Adrenal gland (tissue), 9 donors: ENCODE measurements at regions not wholly inside any gene's neighbourhood (a gene's known extent, or its start where the extent isn't known, plus 50 kb on each side); places are given as distances from the start of the nearest gene placed in this dataset.

Experiments
- DNase-seq, 7 donors: peaks; one replicate each; pipeline ENCODE4 v3.0.0-alpha.2; 2019 to 2020
- H3K27ac ChIP-seq, 5 donors: fragments of 200-600 bp; sonication (generic) in 4 of 5; 1 replicate in 3 of 5; 2 replicates in 2 of 5; pipeline versions ENCODE4 v1.5.1 to v1.8.0; 2016 to 2020; ENCODE audit warnings: mild to moderate bottlenecking in 1 of 5
- H3K27me3 ChIP-seq: fragments of 200-600 bp; 2 replicates; pipeline ENCODE4 v1.8.0; 2021
- H3K36me3 ChIP-seq, 2 donors: fragments of 200-600 bp; replicated peaks in 1 of 2; 1 replicate in 1 of 2; 2 replicates in 1 of 2; pipeline versions ENCODE4 v1.5.1 to v1.8.0; 2018 to 2022
- H3K4me1 ChIP-seq, 2 donors: fragments of 200-600 bp; replicated peaks in 1 of 2; 1 replicate in 1 of 2; 2 replicates in 1 of 2; pipeline versions ENCODE4 v1.5.1 to v1.8.0; 2018 to 2021
- H3K4me3 ChIP-seq, 4 donors: fragments of 200-600 bp; sonication (generic) in 3 of 4; one replicate each; pipeline ENCODE4 v1.5.1; 2016 to 2018
- H3K9me3 ChIP-seq, 3 donors: fragments of 200-600 bp; sonication (generic) in 1 of 3; replicated peaks in 1 of 3; 1 replicate in 2 of 3; 2 replicates in 1 of 3; pipeline versions ENCODE4 v1.5.1 to v1.8.0; 2016 to 2021
- POLR2A ChIP-seq, 2 donors: fragments of 450-650 bp; IDR thresholded peaks; one replicate each; pipeline ENCODE4 v1.6.1; 2017; ENCODE audit warnings: antibody characterized with exemption in 2 of 2, mild to moderate bottlenecking in 2 of 2, moderate library complexity in 1 of 2
- WGBS, 4 donors: extraction: QIAGEN DNeasy Blood & Tissue Kit in 2 of 4; methylation state at CpG; one replicate each; pipeline versions ENCODE4 v1.1.5 to v1.1.7; 2013 to 2017; 5-methylcytosine and 5-hydroxymethylcytosine counted together
- intact Hi-C, 2 donors: fragments of 100-400 bp; cut with DNase I; formaldehyde crosslinking; loops; one replicate each; pipeline versions ENCODE4 v1.14.1 to v1.15.0; 2022 to 2023
- TF ChIP-seq, protein P1 (sequence below), 6 experiments: fragments of 450-650 bp in 4 of 6; fragments of 200-600 bp in 2 of 6; sonication (generic) in 1 of 6; IDR thresholded peaks; 1 replicate in 5 of 6; 2 replicates in 1 of 6; pipeline versions ENCODE4 v1.5.1 to v1.8.0; 2016 to 2021; ENCODE audit warnings: antibody characterized with exemption in 6 of 6, mild to moderate bottlenecking in 2 of 6, moderate library complexity in 1 of 6
- donor health status: healthy with polysubstance abuse.
- donor health status: Bipolar disorder and iron deficiency.
- donor health status: DM: yes; HTN: yes; CAD: no.
- donor health status: DM: no; HTN: no; CAD: no.
- donor health status: DM: no; HTN: no; CAD: no.

DNA sequence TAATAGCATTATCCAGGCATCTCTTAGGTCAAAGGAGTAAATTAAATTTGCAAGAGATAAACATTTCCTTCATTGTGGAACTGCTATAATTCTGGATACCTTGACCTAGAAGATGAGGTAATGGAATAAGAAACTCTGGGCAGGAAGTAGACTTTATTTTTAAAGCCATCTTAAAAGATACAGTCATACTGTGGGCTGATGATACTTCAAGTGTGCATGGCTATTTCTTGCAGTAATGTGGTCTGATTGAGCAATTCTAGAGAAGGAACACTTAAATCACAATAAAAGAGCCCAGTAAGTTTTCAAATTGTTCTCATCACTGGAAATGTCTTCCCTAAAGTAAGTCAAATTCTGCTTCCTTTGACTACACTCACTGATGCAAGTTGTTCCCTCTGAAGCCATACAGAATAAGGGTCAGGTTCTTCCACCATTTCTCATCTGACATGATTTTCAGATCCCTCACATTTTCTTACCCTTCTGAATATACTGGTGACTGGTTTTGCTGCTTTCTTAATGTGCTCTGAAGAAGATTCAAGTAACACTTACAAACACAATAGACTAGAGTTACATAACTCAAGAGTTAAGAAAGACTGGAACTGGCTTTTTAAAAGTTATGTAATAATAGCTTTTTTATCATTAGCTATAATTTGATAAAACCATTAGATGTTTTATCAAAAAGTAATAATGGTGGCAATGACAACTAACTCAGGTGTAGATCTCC is 62.6 kb upstream of the TMEM244 start:
- Histone ChIP-seq H3K4me1 (no peaks in the 10 kb centered on the region), H3K36me3 (no peaks in the 10 kb centered on the region), H3K4me3 (no peak overlapping the region), H3K9me3 (no peaks in the 10 kb centered on the region), H3K27me3 (no peaks in the 10 kb centered on the region), H3K27ac (no peak overlapping the region)
- no peak for DNase-seq
- intact Hi-C loops = no loop called here
- no peak for TF ChIP-seq POLR2A (IDR thresholded peaks at IDR 0.05)
- TF ChIP-seq, protein P1, sequence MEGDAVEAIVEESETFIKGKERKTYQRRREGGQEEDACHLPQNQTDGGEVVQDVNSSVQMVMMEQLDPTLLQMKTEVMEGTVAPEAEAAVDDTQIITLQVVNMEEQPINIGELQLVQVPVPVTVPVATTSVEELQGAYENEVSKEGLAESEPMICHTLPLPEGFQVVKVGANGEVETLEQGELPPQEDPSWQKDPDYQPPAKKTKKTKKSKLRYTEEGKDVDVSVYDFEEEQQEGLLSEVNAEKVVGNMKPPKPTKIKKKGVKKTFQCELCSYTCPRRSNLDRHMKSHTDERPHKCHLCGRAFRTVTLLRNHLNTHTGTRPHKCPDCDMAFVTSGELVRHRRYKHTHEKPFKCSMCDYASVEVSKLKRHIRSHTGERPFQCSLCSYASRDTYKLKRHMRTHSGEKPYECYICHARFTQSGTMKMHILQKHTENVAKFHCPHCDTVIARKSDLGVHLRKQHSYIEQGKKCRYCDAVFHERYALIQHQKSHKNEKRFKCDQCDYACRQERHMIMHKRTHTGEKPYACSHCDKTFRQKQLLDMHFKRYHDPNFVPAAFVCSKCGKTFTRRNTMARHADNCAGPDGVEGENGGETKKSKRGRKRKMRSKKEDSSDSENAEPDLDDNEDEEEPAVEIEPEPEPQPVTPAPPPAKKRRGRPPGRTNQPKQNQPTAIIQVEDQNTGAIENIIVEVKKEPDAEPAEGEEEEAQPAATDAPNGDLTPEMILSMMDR (IDR thresholded peaks at IDR 0.05) = no peak

DNA sequence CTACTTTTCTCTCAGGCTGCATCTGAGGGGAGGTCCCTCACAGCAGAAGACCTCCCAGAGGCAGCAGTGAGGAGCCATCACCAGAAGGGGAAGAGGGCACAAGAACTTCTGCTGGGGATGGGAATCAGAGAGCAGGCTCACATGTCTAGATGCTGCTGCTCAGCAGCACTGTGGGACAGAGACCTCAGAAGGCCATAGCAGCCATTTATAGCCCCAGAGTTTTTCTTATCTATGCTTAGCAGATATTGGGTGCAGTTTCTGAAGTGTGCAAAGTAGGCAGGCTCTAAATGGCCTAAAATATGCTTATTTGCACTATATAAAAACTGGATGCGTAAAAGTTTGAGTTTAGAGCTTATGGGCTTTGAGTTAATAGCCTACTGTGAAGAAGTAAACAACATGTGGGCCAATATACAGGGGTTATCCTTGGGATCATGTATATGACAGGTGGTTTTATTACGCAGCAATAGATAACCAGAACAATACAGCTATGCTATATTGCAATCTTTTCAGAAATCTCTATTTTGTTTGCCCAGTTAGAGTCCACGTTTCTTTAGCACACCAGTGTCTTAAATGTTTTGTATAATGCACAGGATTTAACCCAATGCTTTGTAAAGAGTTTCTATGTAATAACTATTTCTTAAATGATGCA is 60.2 kb upstream of the TMEM244 start:
- Histone ChIP-seq H3K4me3 (no peak overlapping the region), H3K9me3 (no peaks in the 10 kb centered on the region), H3K36me3 (no peaks in the 10 kb centered on the region), H3K27ac (no peak overlapping the region), H3K27me3 (no peaks in the 10 kb centered on the region), H3K4me1 (no peaks in the 10 kb centered on the region)
- WGBS, 4 donors = 62 to 78% (median 70%) methylated on average over 3 of the region's 3 CpGs
- intact Hi-C loops = no loop called here
- no peak for DNase-seq
- no peak for TF ChIP-seq POLR2A (IDR thresholded peaks at IDR 0.05)
- TF ChIP-seq, protein P1 (IDR thresholded peaks at IDR 0.05) = no peak

DNA sequence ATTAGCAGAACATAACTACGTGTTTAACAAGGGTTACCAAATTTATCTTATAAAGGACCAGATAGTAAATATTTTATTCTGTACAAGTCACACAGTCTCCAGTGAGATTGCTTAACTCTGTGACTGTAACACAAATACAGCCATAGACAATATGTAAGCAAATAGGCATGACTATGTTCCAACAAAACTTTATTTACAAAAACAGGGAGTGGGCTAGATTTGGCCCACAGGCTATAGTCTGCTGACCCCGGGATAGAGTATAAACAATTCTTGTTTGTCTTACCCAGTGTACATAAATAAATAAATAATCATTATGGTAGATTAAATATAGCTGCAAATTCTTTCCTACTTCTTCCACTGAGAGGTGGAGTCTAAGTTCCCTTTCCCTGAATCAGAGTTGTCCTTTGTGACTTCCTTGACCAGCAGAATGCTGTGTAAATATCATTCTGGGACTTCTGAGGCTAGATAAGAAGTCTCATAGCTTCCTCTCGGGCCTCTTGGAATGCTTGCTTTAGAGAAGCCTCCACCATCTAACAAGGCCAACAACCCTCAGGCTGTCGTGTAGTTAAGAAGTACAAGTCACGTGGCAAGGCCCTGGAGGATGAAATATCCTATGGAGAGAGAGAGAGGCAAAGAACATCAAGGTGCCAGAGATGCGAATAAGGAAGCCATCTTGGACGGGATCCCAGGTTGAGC is 59.1 kb upstream of the TMEM244 start:
- Histone ChIP-seq H3K4me3 (no peak overlapping the region), H3K27me3 (no peaks in the 10 kb centered on the region), H3K9me3 (no peaks in the 10 kb centered on the region), H3K27ac (no peak overlapping the region), H3K36me3 (no peaks in the 10 kb centered on the region), H3K4me1 (no peaks in the 10 kb centered on the region)
- no peak for TF ChIP-seq POLR2A (IDR thresholded peaks at IDR 0.05)
- TF ChIP-seq, protein P1 (IDR thresholded peaks at IDR 0.05) = no peak
- DNase-seq = no peak
- intact Hi-C loops = no loop called here
- WGBS, 4 donors = 72 to 88% (median 82%) methylated on average over 7 of the region's 7 CpGs

DNA sequence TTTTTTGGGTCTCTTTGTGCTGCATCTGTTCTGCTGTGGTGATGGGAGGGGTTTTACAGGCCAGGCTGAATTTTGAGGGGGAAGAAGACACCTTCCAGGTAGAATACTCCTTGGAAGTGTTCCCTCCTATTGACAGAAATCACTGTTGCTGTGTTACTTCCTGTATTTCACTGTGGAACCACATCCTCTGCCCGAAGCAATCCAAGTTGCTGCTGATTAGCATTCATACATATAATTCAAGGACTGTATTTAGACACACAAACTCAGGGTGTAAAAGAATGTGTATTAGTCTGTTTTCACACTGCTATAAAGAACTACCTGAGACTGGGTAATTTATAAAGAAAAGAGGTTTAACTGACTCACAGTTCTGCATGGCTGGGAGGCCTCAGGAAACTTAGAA is 50.6 kb upstream of the TMEM244 start:
- no peaks in the 10 kb centered on the region for H3K4me1 ChIP-seq
- 50 to 79% (median 68%) methylated on average over 1 of the region's 1 CpG for WGBS, 4 donors

More for the DNA sequence above, 50.6 kb upstream of the TMEM244 start:
- Histone ChIP-seq H3K4me3 (no peak overlapping the region), H3K27ac (no peak overlapping the region), H3K36me3 (no peaks in the 10 kb centered on the region), H3K9me3 (no peaks in the 10 kb centered on the region), H3K27me3 (no peaks in the 10 kb centered on the region)
- intact Hi-C loops = no loop called here
- TF ChIP-seq, protein P1 (IDR thresholded peaks at IDR 0.05) = no peak
- TF ChIP-seq POLR2A (IDR thresholded peaks at IDR 0.05) = no peak
- DNase-seq = no peak
